ENCODE measurements at regions not wholly inside any gene's neighbourhood (a gene's known extent, or its start where the extent isn't known, plus 50 kb on each side); places are given as distances from the start of the nearest gene placed in this dataset.

DNA sequence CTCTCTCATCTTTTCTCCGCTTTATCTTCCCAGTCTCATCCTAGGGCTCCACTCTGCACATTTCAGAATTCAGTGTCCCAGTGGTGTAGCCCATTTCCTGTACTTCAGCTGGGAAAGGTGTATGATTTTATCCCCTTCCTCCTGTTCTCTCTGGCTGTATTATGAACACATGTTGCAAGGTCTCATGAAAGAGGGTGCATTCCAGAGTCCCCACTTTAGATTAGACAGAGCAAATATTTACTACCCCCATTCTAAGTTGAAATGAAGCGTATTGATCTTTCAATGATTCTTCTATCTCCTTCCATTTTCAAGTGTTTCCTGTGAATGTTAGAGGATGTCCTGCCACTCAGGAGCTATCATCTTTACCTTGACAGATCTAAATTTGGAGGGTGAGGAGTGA, 123.2 kb downstream of the WIF1 start:
- intact Hi-C loops (cut with DNase I): no loop called here
- no peak for DNase-seq
- Histone ChIP-seq H3K36me3 (no peaks in the 10 kb centered on the region), H3K27me3 (peaks cover 0 to 15% (median 0%) of the 10 kb centered on the region in 9 donors), H3K9me3 (peaks cover 0 to 5% (median 0%) of the 10 kb centered on the region in 12 donors), H3K4me1 (peaks cover 0 to 5% (median 0%) of the 10 kb centered on the region in 12 donors), H3K4me3 (no peak overlapping the region), H3K27ac (no peak overlapping the region)
- ATAC-seq: no peak
- no peak for TF ChIP-seq POLR2A (IDR thresholded peaks at IDR 0.05)
- TF ChIP-seq, protein P1, sequence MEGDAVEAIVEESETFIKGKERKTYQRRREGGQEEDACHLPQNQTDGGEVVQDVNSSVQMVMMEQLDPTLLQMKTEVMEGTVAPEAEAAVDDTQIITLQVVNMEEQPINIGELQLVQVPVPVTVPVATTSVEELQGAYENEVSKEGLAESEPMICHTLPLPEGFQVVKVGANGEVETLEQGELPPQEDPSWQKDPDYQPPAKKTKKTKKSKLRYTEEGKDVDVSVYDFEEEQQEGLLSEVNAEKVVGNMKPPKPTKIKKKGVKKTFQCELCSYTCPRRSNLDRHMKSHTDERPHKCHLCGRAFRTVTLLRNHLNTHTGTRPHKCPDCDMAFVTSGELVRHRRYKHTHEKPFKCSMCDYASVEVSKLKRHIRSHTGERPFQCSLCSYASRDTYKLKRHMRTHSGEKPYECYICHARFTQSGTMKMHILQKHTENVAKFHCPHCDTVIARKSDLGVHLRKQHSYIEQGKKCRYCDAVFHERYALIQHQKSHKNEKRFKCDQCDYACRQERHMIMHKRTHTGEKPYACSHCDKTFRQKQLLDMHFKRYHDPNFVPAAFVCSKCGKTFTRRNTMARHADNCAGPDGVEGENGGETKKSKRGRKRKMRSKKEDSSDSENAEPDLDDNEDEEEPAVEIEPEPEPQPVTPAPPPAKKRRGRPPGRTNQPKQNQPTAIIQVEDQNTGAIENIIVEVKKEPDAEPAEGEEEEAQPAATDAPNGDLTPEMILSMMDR (IDR thresholded peaks at IDR 0.05): no peak
- WGBS, 4 donors: 34 to 66% (median 46%) methylated on average over 2 of the region's 2 CpGs

GRCh38 chr12:64998371-64999147, 122.5 kb downstream of the WIF1 start:
- Histone ChIP-seq H3K4me3 (no peak overlapping the region), H3K36me3 (no peaks in the 10 kb centered on the region), H3K9me3 (peaks cover 0 to 5% (median 0%) of the 10 kb centered on the region in 12 donors), H3K27me3 (peaks cover 0 to 15% (median 0%) of the 10 kb centered on the region in 9 donors), H3K4me1 (peaks cover 0 to 5% (median 0%) of the 10 kb centered on the region in 12 donors), H3K27ac (no peak overlapping the region)
- WGBS, 4 donors: 29 to 37% (median 31%) methylated on average over 4 of the region's 4 CpGs
- DNase-seq (no peak), ATAC-seq (no peak)
- intact Hi-C loops (cut with DNase I): no loop called here
- no peak for TF ChIP-seq POLR2A (IDR thresholded peaks at IDR 0.05)
- TF ChIP-seq, protein P1 (IDR thresholded peaks at IDR 0.05): no peak

- Histone ChIP-seq H3K36me3 (no peaks in the 10 kb centered on the region), H3K9me3 (peaks cover 0 to 5% (median 0%) of the 10 kb centered on the region in 12 donors), H3K27me3 (peaks cover 0 to 15% (median 0%) of the 10 kb centered on the region in 9 donors), H3K4me3 (no peak overlapping the region), H3K4me1 (peaks cover 0 to 5% (median 0%) of the 10 kb centered on the region in 12 donors), H3K27ac (no peak overlapping the region)
- TF ChIP-seq, protein P1 (IDR thresholded peaks at IDR 0.05): no peak
- no peak for TF ChIP-seq POLR2A (IDR thresholded peaks at IDR 0.05)
- intact Hi-C loops (cut with DNase I): no loop called here
- ATAC-seq (no peak), DNase-seq (no peak)
- 16 to 26% (median 25%) methylated on average over 1 of the region's 1 CpG for WGBS, 4 donors
Observed at GRCh38 chr12:64999148-64999425, 122.0 kb downstream of the WIF1 start.

Data from heart left ventricle (tissue), 16 donors.